Upper lobe of left lung (tissue), 6 donors: ENCODE measurements at regions not wholly inside any gene's neighbourhood (a gene's known extent, or its start where the extent isn't known, plus 50 kb on each side); places are given as distances from the start of the nearest gene placed in this dataset.
A peak's percentile ranks its signal among the peaks of the same experiment; 100 is the strongest.

Experiments
- ATAC-seq, 2 donors: fragments of 200-7000 bp; cut with Tn5 transposase; one replicate each; pipeline ENCODE4 v1.9.1; 2022; ENCODE audit warnings: mild to moderate bottlenecking in 2 of 2, moderate library complexity in 2 of 2; ENCODE audit not compliant: low FRiP score in 2 of 2
- DNase-seq, 2 donors: peaks; one replicate each; pipeline ENCODE4 v3.0.0-alpha.2; 2019 to 2020
- H3K27ac ChIP-seq, 4 donors: fragments of 200-600 bp; sonication (generic); one replicate each; pipeline ENCODE4 v1.5.1; 2016 to 2019
- H3K27me3 ChIP-seq, 4 donors: fragments of 200-600 bp; sonication (generic); one replicate each; pipeline ENCODE4 v1.5.1; 2017 to 2019
- H3K36me3 ChIP-seq, 4 donors: fragments of 200-600 bp; sonication (generic); one replicate each; pipeline ENCODE4 v1.5.1; 2016 to 2019
- H3K4me1 ChIP-seq, 4 donors: fragments of 200-600 bp; sonication (generic); one replicate each; pipeline ENCODE4 v1.5.1; 2018 to 2019
- H3K4me3 ChIP-seq, 4 donors: fragments of 200-600 bp; sonication (generic); one replicate each; pipeline ENCODE4 v1.5.1; 2017 to 2019; ENCODE audit warnings: mild to moderate bottlenecking in 2 of 4, moderate library complexity in 1 of 4
- H3K9me3 ChIP-seq, 4 donors: fragments of 200-600 bp; sonication (generic); one replicate each; pipeline ENCODE4 v1.5.1; 2018 to 2019
- EP300 ChIP-seq, 4 donors: sonication (generic); formaldehyde crosslinking; IDR thresholded peaks; one replicate each; pipeline ENCODE4 v1.5.1; 2017; ENCODE audit warnings: antibody characterized with exemption in 4 of 4, control low read depth in 2 of 4
- POLR2A ChIP-seq, 4 donors: fragments of 450-650 bp; IDR thresholded peaks; one replicate each; pipeline ENCODE4 v1.5.1; 2016 to 2017; ENCODE audit warnings: antibody characterized with exemption in 4 of 4, mild to moderate bottlenecking in 2 of 4
- POLR2AphosphoS5 ChIP-seq, 2 donors: sonication (generic); formaldehyde crosslinking; IDR thresholded peaks; one replicate each; pipeline ENCODE4 v1.5.1; 2017; ENCODE audit warnings: antibody characterized with exemption in 2 of 2
- WGBS, 2 donors: methylation state at CpG; one replicate each; pipeline ENCODE4 v1.1.5; 2017 to 2018; 5-methylcytosine and 5-hydroxymethylcytosine counted together
- TF ChIP-seq, protein P1 (sequence below), 6 experiments: fragments of 450-650 bp in 4 of 6; fragments of 200-600 bp in 2 of 6; sonication (generic) in 2 of 6; IDR thresholded peaks; one replicate each; pipeline ENCODE4 v1.5.1; 2016 to 2019; ENCODE audit warnings: antibody characterized with exemption in 6 of 6
- donor health status: DM: no; HTN: no; CAD: no; lungs with moderate emphysema.
- donor health status: DM: no; HTN: yes; CAD: no; lungs with severe emphysema.

- no peaks in the 10 kb centered on the region for H3K27me3 ChIP-seq
- peak overlapping the region in 1 of 4 donors; percentile 12 for H3K27ac ChIP-seq
- ATAC-seq: peak in 1 of 2 donors; percentile 25
- TF ChIP-seq, protein P1, sequence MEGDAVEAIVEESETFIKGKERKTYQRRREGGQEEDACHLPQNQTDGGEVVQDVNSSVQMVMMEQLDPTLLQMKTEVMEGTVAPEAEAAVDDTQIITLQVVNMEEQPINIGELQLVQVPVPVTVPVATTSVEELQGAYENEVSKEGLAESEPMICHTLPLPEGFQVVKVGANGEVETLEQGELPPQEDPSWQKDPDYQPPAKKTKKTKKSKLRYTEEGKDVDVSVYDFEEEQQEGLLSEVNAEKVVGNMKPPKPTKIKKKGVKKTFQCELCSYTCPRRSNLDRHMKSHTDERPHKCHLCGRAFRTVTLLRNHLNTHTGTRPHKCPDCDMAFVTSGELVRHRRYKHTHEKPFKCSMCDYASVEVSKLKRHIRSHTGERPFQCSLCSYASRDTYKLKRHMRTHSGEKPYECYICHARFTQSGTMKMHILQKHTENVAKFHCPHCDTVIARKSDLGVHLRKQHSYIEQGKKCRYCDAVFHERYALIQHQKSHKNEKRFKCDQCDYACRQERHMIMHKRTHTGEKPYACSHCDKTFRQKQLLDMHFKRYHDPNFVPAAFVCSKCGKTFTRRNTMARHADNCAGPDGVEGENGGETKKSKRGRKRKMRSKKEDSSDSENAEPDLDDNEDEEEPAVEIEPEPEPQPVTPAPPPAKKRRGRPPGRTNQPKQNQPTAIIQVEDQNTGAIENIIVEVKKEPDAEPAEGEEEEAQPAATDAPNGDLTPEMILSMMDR (IDR thresholded peaks at IDR 0.05): no peak
- TF ChIP-seq POLR2AphosphoS5 (IDR thresholded peaks at IDR 0.05): no peak
- no peak for TF ChIP-seq POLR2A (IDR thresholded peaks at IDR 0.05)
- TF ChIP-seq EP300 (IDR thresholded peaks at IDR 0.05): no peak
- no peaks in the 10 kb centered on the region for H3K9me3 ChIP-seq
- H3K4me1 ChIP-seq: peaks cover 0 to 14% (median 4%) of the 10 kb centered on the region in 4 donors
- WGBS, 2 donors: 82 to 86% methylated on average over 2 of the region's 2 CpGs
- DNase-seq: no peak
- no peak overlapping the region for H3K4me3 ChIP-seq
- H3K36me3 ChIP-seq: no peaks in the 10 kb centered on the region
Observed at GRCh38 chr3:151631946-151632345, 101.8 kb upstream of the AADACL2 start.

GRCh38 chr3:151630938-151631441, 102.7 kb upstream of the AADACL2 start:
- Histone ChIP-seq H3K4me1 (peaks cover 0 to 14% (median 4%) of the 10 kb centered on the region in 4 donors), H3K27me3 (no peaks in the 10 kb centered on the region), H3K36me3 (no peaks in the 10 kb centered on the region), H3K27ac (peak overlapping the region in 3 of 4 donors; percentile 12 to 49 (median 32)), H3K9me3 (no peaks in the 10 kb centered on the region), H3K4me3 (no peak overlapping the region)
- ATAC-seq (peak in 1 of 2 donors; percentile 72), DNase-seq (no peak)
- no peak for TF ChIP-seq POLR2A (IDR thresholded peaks at IDR 0.05)
- peak in 1 of 4 donors; percentile 79 for TF ChIP-seq EP300 (IDR thresholded peaks at IDR 0.05)
- TF ChIP-seq, protein P1 (IDR thresholded peaks at IDR 0.05): no peak
- TF ChIP-seq POLR2AphosphoS5 (IDR thresholded peaks at IDR 0.05): peak in 1 of 2 donors; percentile 78
- 37% methylated on average over 1 of the region's 1 CpG for WGBS, 2 donors

- DNase-seq (no peak), ATAC-seq (no peak)
- Histone ChIP-seq H3K36me3 (no peaks in the 10 kb centered on the region), H3K9me3 (no peaks in the 10 kb centered on the region), H3K4me3 (no peak overlapping the region), H3K27ac (no peak overlapping the region), H3K4me1 (peaks cover 0 to 14% (median 4%) of the 10 kb centered on the region in 4 donors), H3K27me3 (no peaks in the 10 kb centered on the region)
- 58 to 73% methylated on average over 3 of the region's 3 CpGs for WGBS, 2 donors
- TF ChIP-seq POLR2A (IDR thresholded peaks at IDR 0.05) (no peak), POLR2AphosphoS5 (IDR thresholded peaks at IDR 0.05) (no peak), EP300 (IDR thresholded peaks at IDR 0.05) (no peak)
- TF ChIP-seq, protein P1 (IDR thresholded peaks at IDR 0.05): no peak
Observed at GRCh38 chr3:151630035-151630434, 103.7 kb upstream of the AADACL2 start.

DNA sequence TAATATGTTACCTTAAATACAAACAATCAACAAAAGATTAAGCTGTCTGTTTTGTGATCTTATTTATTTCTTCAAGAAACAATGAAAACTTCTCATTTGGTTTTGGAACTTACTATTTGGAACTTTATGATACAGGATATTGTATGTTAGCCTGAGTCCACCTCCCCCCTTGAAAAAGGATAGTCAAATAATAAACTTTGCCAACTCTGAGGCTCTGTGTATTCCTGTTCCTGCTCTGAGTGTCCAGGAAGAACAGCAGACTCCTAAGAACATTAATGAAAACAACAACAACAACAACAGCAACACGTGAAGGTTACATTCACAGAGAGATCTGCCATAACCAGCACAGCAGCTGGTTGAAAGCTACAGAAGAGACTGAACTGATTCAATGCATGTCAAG, 108.1 kb upstream of the AADACL2 start:
- Histone ChIP-seq H3K4me3 (no peak overlapping the region), H3K36me3 (no peaks in the 10 kb centered on the region), H3K4me1 (no peaks in the 10 kb centered on the region), H3K9me3 (no peaks in the 10 kb centered on the region), H3K27ac (no peak overlapping the region), H3K27me3 (no peaks in the 10 kb centered on the region)
- no peak for TF ChIP-seq POLR2AphosphoS5 (IDR thresholded peaks at IDR 0.05)
- TF ChIP-seq, protein P1 (IDR thresholded peaks at IDR 0.05): no peak
- no peak for TF ChIP-seq EP300 (IDR thresholded peaks at IDR 0.05)
- no peak for TF ChIP-seq POLR2A (IDR thresholded peaks at IDR 0.05)
- DNase-seq (no peak), ATAC-seq (no peak)
- WGBS, 2 donors: 67 to 76% methylated on average over 1 of the region's 1 CpG

GRCh38 chr3:151625086-151625485, 108.6 kb upstream of the AADACL2 start:
- TF ChIP-seq EP300 (IDR thresholded peaks at IDR 0.05) (no peak), POLR2A (IDR thresholded peaks at IDR 0.05) (no peak), POLR2AphosphoS5 (IDR thresholded peaks at IDR 0.05) (no peak)
- TF ChIP-seq, protein P1 (IDR thresholded peaks at IDR 0.05): no peak
- H3K27me3 ChIP-seq: no peaks in the 10 kb centered on the region
- H3K27ac ChIP-seq: no peak overlapping the region
- no peaks in the 10 kb centered on the region for H3K4me1 ChIP-seq
- 76 to 80% methylated on average over 3 of the region's 3 CpGs for WGBS, 2 donors
- no peak for ATAC-seq
- no peaks in the 10 kb centered on the region for H3K9me3 ChIP-seq
- no peak overlapping the region for H3K4me3 ChIP-seq
- DNase-seq: no peak
- no peaks in the 10 kb centered on the region for H3K36me3 ChIP-seq
